ENCODE measurements at regions not wholly inside any gene's neighbourhood (a gene's known extent, or its start where the extent isn't known, plus 50 kb on each side); places are given as distances from the start of the nearest gene placed in this dataset.

DNA sequence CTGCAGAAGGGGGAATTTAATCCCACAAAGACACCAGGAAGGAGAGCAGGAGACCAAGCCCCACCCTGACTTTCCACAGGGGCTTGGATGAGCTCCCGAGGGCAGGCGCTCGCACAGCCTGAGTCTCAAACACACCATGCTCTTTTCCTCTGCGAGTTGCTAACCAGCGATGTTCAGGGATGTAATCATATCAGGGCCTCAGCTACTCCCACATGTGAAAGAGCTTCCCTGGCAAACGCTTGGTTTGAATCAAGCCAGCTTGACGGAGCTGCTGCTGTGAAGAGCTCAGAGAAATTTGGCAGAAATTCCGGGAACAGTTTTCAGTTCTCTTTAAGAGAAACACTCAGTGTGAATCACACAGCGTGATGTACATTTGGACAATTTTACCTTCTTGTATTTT is 385.8 kb downstream of the GALR1 start:
- Histone ChIP-seq H3K4me1 (ENCODE audit: low read length) (peaks cover 8% of the 10 kb centered on the region), H3K9ac (ENCODE audit: low read length) (no peak overlapping the region), H3K36me3 (replicated peaks; ENCODE audit: low read depth, low read length) (no peaks in the 10 kb centered on the region), H3K9me3 (ENCODE audit: insufficient read depth, low read length) (no peaks in the 10 kb centered on the region), H2AFZ (ENCODE audit: low read depth, low read length) (no peak overlapping the region), H3K27ac (ENCODE audit: low read length) (no peak overlapping the region), H3K4me2 (ENCODE audit: low read length) (no peak overlapping the region), H3K4me3 (ENCODE audit: low read length) (no peak overlapping the region), H3K27me3 (ENCODE audit: low read depth, low read length) (no peaks in the 10 kb centered on the region; the same call in 1 of the 2 replicates), H3K79me2 (ENCODE audit: low read length) (no peaks in the 10 kb centered on the region), H4K20me1 (ENCODE audit: insufficient read depth, low read length) (no peaks in the 10 kb centered on the region)
- TF ChIP-seq EZH2phosphoT487 (IDR thresholded peaks at IDR 0.05; ENCODE audit: low read depth) = no peak
- TF ChIP-seq, protein P1, sequence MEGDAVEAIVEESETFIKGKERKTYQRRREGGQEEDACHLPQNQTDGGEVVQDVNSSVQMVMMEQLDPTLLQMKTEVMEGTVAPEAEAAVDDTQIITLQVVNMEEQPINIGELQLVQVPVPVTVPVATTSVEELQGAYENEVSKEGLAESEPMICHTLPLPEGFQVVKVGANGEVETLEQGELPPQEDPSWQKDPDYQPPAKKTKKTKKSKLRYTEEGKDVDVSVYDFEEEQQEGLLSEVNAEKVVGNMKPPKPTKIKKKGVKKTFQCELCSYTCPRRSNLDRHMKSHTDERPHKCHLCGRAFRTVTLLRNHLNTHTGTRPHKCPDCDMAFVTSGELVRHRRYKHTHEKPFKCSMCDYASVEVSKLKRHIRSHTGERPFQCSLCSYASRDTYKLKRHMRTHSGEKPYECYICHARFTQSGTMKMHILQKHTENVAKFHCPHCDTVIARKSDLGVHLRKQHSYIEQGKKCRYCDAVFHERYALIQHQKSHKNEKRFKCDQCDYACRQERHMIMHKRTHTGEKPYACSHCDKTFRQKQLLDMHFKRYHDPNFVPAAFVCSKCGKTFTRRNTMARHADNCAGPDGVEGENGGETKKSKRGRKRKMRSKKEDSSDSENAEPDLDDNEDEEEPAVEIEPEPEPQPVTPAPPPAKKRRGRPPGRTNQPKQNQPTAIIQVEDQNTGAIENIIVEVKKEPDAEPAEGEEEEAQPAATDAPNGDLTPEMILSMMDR (IDR thresholded peaks at IDR 0.05; ENCODE audit: low read depth, low read length) = no peak

DNA sequence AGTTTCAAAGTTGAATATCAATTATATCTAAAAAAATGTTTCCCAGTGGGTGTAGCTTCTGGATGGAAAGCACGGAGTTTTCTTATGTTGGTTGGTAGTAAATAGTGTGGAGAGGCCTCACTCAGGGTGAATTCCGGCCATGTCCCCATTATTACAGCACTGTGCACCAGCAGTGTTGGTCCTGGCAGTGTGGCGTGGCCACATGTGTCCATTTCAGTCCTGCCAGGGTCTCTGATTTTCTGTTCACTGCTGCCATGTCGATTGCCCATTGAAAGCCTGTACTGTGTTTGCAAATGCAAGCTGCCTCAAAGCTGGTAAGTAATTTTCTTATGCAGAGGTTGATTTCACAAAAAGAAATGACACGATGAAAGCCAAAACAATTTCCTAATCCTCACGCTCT is 386.2 kb downstream of the GALR1 start:
- Histone ChIP-seq H3K4me1 (ENCODE audit: low read length) (peaks cover 8% of the 10 kb centered on the region), H3K9ac (ENCODE audit: low read length) (no peak overlapping the region), H3K79me2 (ENCODE audit: low read length) (no peaks in the 10 kb centered on the region), H3K27me3 (ENCODE audit: low read depth, low read length) (no peaks in the 10 kb centered on the region; the same call in 1 of the 2 replicates), H3K4me3 (ENCODE audit: low read length) (no peak overlapping the region), H4K20me1 (ENCODE audit: insufficient read depth, low read length) (no peaks in the 10 kb centered on the region), H3K27ac (ENCODE audit: low read length) (no peak overlapping the region), H2AFZ (ENCODE audit: low read depth, low read length) (no peak overlapping the region), H3K9me3 (ENCODE audit: insufficient read depth, low read length) (no peaks in the 10 kb centered on the region), H3K4me2 (ENCODE audit: low read length) (no peak overlapping the region), H3K36me3 (replicated peaks; ENCODE audit: low read depth, low read length) (no peaks in the 10 kb centered on the region)
- TF ChIP-seq, protein P1 (IDR thresholded peaks at IDR 0.05; ENCODE audit: low read depth, low read length) = no peak
- TF ChIP-seq EZH2phosphoT487 (IDR thresholded peaks at IDR 0.05; ENCODE audit: low read depth) = no peak

DNA sequence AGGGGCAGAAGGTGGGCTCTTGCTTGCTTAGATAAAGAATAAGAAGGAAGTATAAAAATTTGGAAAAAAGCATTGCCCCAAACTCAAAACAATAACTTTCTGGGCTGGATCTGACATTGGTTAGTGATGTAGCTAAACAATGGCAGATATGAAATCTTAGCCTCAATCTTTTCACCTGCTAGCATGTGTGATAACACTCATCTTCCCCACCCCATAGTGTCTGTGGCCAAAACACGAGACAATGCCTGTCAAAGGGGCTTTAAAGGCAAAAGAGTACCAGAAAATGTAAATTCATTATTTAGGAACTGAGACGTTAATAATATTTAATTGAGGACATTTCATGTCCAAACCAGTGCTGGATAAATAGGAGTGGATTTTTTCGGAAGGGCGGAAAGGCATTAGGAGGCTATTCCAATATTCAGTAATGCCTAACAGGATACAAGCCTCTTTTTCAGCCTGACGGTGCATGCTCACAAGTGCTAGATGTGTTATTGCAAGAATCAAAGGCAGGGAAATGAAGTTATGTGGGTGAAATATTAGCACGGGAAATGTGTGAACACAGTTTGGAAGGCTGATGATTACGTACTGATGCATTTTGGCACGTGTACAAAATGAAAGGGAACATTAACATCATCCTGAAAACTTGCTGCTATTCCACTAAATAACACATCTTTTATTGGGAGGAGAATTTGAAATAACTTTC is 395.7 kb downstream of the GALR1 start:
- Histone ChIP-seq H3K4me3 (ENCODE audit: low read length) (no peak overlapping the region), H3K27me3 (ENCODE audit: low read depth, low read length) (peaks cover 6% of the 10 kb centered on the region; the same call in 1 of the 2 replicates), H3K4me2 (ENCODE audit: low read length) (no peak overlapping the region), H3K9ac (ENCODE audit: low read length) (no peak overlapping the region), H3K9me3 (ENCODE audit: insufficient read depth, low read length) (no peaks in the 10 kb centered on the region), H3K27ac (ENCODE audit: low read length) (no peak overlapping the region), H3K79me2 (ENCODE audit: low read length) (no peaks in the 10 kb centered on the region), H3K4me1 (ENCODE audit: low read length) (no peaks in the 10 kb centered on the region), H2AFZ (ENCODE audit: low read depth, low read length) (no peak overlapping the region), H4K20me1 (ENCODE audit: insufficient read depth, low read length) (no peaks in the 10 kb centered on the region), H3K36me3 (replicated peaks; ENCODE audit: low read depth, low read length) (no peaks in the 10 kb centered on the region)
- TF ChIP-seq EZH2phosphoT487 (IDR thresholded peaks at IDR 0.05; ENCODE audit: low read depth) = no peak
- TF ChIP-seq, protein P1 (IDR thresholded peaks at IDR 0.05; ENCODE audit: low read depth, low read length) = no peak

DNA sequence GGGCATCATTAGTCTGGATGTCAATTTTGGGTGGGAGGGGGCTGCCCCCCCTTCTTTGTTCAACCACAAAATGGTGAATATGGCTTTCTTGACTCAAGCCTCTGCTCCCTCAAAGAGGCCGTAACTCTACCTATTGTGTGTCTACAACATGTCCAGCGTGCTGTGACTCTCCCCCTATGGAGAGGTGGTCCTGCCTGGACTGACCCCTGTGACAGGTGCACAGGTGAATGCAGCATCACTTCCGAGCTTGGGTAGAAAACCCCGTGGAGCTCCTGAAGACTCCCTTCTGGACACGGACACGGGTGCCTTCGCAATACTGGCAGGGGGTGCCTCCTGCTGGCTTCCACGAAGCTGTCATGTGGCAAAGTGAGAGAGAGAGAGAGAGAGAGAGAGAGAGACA is 397.8 kb downstream of the GALR1 start:
- no peaks in the 10 kb centered on the region for H3K9me3 ChIP-seq (ENCODE audit: insufficient read depth, low read length)
- no peaks in the 10 kb centered on the region for H3K79me2 ChIP-seq (ENCODE audit: low read length)
- H3K4me3 ChIP-seq (ENCODE audit: low read length) = no peak overlapping the region
- no peaks in the 10 kb centered on the region for H3K36me3 ChIP-seq (replicated peaks; ENCODE audit: low read depth, low read length)
- H3K9ac ChIP-seq (ENCODE audit: low read length) = no peak overlapping the region
- TF ChIP-seq, protein P1 (IDR thresholded peaks at IDR 0.05; ENCODE audit: low read depth, low read length) = no peak
- TF ChIP-seq EZH2phosphoT487 (IDR thresholded peaks at IDR 0.05; ENCODE audit: low read depth) = no peak
- no peaks in the 10 kb centered on the region for H4K20me1 ChIP-seq (ENCODE audit: insufficient read depth, low read length)
- no peak overlapping the region for H3K4me2 ChIP-seq (ENCODE audit: low read length)
- H3K27ac ChIP-seq (ENCODE audit: low read length) = no peak overlapping the region
- H3K4me1 ChIP-seq (ENCODE audit: low read length) = no peaks in the 10 kb centered on the region
- H3K27me3 ChIP-seq (ENCODE audit: low read depth, low read length) = peaks cover 9% of the 10 kb centered on the region
- H2AFZ ChIP-seq (ENCODE audit: low read depth, low read length) = no peak overlapping the region
